Fibroblast of skin of right quadriceps (primary cell): ENCODE measurements at regions not wholly inside any gene's neighbourhood (a gene's known extent, or its start where the extent isn't known, plus 50 kb on each side); places are given as distances from the start of the nearest gene placed in this dataset.
"Not testable (repeated sequence)": the region's sequence is repeated elsewhere in the genome, so short reads cannot be mapped to it uniquely, and the experiment has no call there.

Experiments used
- DNase-seq: peaks from one replicate; pipeline ENCODE4 v3.0.0-alpha.2; 2013

- no peak for DNase-seq
Observed at GRCh38 chr11:71150859-71151258, 101.5 kb downstream of the SHANK2 start.

- DNase-seq, result no peak
Observed at GRCh38 chr11:71148716-71149115, 103.7 kb downstream of the SHANK2 start.

DNA sequence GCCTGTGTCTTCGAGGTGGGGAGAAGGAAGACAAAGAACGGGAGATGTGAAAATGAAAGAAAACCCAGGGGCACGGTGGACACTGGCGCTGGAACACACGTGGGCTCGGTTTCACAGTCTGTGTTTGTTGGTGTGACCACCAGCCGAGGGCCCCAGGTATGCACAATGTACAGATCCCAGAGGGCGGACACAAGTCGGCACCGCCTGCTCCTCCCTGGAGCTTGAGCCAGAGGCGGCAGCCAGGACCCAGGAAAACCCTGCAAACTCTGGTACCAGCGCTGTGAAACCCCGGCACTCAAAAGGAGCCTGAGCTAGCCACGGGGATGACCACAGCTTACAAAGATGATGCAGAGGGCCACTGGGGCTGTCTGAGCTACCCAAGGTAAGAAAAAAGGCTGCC is 105.0 kb downstream of the SHANK2 start:
- no peak for DNase-seq

- no peak for DNase-seq
Observed at GRCh38 chr11:71146846-71147245, 105.5 kb downstream of the SHANK2 start.

GRCh38 chr11:71145988-71146824 is 106.2 kb downstream of the SHANK2 start:
- no peak for DNase-seq

GRCh38 chr11:71145368-71145767 is 107.0 kb downstream of the SHANK2 start:
- no peak for DNase-seq

- no peak for DNase-seq
Observed at GRCh38 chr11:71144736-71145135, 107.6 kb downstream of the SHANK2 start.

GRCh38 chr11:71144010-71144409 is 108.4 kb downstream of the SHANK2 start:
- no peak for DNase-seq

- no peak for DNase-seq
Observed at GRCh38 chr11:71140206-71140919, 112.0 kb downstream of the SHANK2 start.

GRCh38 chr11:71139516-71140205 is 112.7 kb downstream of the SHANK2 start:
- DNase-seq, result no peak

DNA sequence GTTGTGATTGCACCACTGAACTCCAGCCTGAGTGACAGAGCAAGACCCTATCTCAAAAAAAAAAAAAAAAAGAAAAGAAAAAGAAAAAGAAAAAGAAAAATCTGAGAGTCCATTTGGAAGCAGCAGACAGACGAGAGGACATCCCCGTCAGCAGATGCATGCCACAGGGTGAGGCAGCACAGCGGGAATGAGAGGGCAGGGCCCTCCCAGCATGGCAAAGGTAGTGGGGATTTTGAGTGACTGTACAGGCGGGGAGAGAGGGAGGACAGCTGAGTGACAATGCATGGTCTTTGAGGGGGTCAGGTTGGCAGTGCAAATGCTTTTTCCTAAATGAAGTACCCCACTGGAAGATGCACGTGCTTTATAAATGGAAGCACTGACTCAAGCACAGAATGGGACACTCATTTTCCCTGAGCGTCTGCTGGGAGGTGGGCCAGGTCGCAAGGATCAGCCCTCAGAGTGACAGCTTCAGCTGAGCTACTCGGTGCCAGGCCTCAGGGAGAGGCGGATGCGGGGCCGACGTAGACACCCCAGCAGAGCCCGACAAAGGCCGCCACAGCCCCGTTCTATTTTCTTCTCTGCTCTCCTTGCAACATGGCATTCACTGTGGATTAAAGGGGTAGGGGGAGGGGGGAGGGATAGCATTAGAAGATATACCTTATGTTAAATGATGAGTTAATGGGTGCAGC is 113.5 kb downstream of the SHANK2 start:
- DNase-seq, result no peak

GRCh38 chr11:71137376-71137775 is 115.0 kb downstream of the SHANK2 start:
- DNase-seq, result no peak

GRCh38 chr11:71136095-71136845 is 116.1 kb downstream of the SHANK2 start:
- no peak for DNase-seq

DNA sequence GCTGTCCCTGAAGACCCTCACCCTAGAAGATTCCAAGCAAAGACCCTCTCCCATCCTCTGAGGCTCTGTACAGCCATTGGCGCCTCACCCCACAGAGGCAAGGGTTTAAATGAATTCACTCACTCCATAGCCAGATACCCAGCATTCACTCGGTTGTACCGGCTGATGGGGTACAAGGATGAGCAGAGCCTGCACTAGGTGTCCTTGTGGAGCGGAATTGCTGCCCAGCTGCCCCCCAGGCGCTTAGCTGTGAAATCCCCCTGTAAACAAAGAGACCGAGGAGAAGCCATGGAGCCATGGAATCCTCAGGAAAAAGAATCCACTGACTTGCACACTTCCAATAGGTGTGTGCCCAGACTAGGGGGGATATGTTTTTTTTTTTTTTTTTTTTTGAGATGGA is 117.3 kb downstream of the SHANK2 start:
- DNase-seq, result no peak

DNA sequence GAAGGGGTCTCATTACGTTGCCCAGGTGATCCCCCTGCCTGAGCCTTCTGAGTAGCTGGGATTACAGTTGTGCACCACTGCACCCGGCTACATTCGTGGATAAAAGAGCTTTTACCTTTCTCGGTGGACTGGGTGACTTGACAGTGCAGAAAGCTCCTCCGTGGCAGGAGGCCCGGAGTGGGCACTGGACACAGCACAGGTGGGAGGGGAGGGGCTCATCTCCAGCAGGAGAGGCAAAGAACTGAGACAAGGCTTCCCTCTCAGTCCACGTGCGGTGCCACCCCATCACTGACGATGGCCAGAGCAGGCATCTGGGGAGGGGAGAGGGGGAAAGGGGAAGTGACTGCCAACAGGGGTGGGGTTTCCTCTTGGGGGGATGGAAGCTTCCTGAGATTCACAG is 118.4 kb downstream of the SHANK2 start:
- DNase-seq, result no peak

DNA sequence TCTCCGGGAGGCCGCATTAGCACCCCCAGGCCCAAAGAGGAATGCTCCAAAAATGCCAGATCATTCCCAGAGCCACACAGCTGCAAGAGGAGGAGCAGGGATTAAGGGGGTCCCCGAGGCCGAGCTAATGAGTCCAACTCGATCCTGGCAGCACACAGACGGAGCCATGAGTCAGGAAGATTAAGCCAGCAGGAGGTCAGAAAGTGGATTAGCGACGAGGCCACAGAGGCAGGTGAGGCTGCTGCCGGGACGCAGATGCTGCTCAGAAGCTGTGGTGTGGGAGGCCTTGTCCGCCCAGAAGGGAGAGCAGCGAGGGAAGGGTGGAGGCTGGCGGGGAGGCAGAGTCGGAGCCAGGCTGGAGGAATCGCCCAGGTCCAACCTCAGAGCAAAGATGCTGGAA is 120.5 kb downstream of the SHANK2 start:
- no peak for DNase-seq

GRCh38 chr11:71130106-71130505 is 122.3 kb downstream of the SHANK2 start:
- no peak for DNase-seq

DNA sequence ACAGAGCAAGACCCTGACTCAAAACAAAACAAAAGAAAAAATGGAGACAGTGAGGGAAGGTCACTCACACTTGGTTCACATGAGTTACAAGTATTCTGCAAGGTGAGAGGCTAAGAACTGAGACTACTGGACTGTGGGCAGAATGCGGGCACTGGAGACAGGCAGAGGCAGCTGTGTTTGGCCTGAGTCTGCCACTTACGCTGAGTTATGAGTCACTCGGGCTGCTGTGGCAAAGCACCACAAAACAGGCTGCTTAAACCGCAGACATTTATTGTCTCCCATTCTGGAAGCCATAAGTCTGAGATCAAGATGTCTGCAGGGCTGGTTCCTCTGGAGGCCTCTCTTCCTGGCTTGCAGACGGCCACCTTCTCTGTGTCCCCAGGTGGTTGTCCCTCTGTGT is 122.8 kb downstream of the SHANK2 start:
- peak; percentile 15 for DNase-seq

- no peak for DNase-seq
Observed at GRCh38 chr11:71127806-71128205, 124.6 kb downstream of the SHANK2 start.

DNA sequence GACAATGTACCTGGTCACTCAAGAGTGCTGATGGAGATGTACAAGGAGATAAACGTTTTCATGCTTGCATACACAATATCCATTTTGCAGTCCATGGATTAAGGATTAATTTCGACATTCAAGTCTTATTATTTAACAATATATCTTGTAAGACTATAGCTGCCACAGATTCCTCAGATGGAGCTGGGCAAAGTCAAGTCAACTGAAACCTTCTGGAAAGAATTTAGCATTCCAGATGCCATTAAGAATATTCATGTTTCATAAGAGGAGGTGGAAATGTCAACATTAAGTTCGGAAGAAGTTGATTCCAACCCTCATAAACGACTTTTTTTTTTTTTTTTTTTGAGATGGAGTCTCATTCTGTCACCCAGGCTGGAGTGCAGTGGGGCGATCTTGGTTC is 126.0 kb downstream of the SHANK2 start:
- not testable (repeated sequence) for DNase-seq

- DNase-seq, result no peak
Observed at GRCh38 chr11:71125150-71125549, 127.2 kb downstream of the SHANK2 start.

- DNase-seq, result no peak
Observed at GRCh38 chr11:71124127-71124526, 128.2 kb downstream of the SHANK2 start.
